Pancreas (tissue), 10 donors: ENCODE measurements at regions not wholly inside any gene's neighbourhood (a gene's known extent, or its start where the extent isn't known, plus 50 kb on each side); places are given as distances from the start of the nearest gene placed in this dataset.

Experiments
- ATAC-seq, 4 donors: fragments of 200-7000 bp; cut with Tn5 transposase; one replicate each; pipeline versions ENCODE4 v1.8.0 to v1.9.1; 2020; ENCODE audit warnings: mild to moderate bottlenecking in 4 of 4, moderate library complexity in 4 of 4
- DNase-seq, 6 donors: peaks; one replicate each; pipeline ENCODE4 v3.0.0-alpha.2; 2020
- FAIRE-seq: peaks from 2 replicates; lab custom pipeline; 2012; peaks lifted over from hg19 to GRCh38; lab: Jason Lieb, UNC
- H3K27ac ChIP-seq, 4 donors: fragments of 200-600 bp; sonication (generic); 1 replicate in 3 of 4; 2 replicates in 1 of 4; pipeline versions ENCODE4 v1.5.0 to v1.8.0; 2020
- H3K27me3 ChIP-seq, 4 donors: fragments of 200-600 bp; one replicate each; pipeline ENCODE4 v1.8.0; 2021
- H3K36me3 ChIP-seq, 3 donors: fragments of 200-600 bp; sonication (generic) in 1 of 3; one replicate each; pipeline versions ENCODE4 v1.5.0 to v1.8.0; 2020 to 2021
- H3K4me1 ChIP-seq, 3 donors: fragments of 200-600 bp; one replicate each; pipeline ENCODE4 v1.8.0; 2021
- H3K4me3 ChIP-seq, 4 donors: fragments of 200-600 bp; sonication (generic) in 2 of 4; one replicate each; pipeline versions ENCODE4 v1.5.0 to v1.8.0; 2020 to 2021
- H3K9me3 ChIP-seq, 4 donors: fragments of 200-600 bp; one replicate each; pipeline ENCODE4 v1.8.0; 2021
- CTCF ChIP-seq, 4 donors: fragments of 200-600 bp; sonication (generic) in 3 of 4; IDR thresholded peaks; one replicate each; pipeline versions ENCODE4 v1.5.0 to v1.8.0; 2021; ENCODE audit warnings: antibody characterized with exemption in 4 of 4
- WGBS, 2 donors: extraction: QIAGEN DNeasy Blood & Tissue Kit; methylation state at CpG; one replicate each; pipeline ENCODE4 v1.1.7; 2013; 5-methylcytosine and 5-hydroxymethylcytosine counted together
- intact Hi-C, 3 donors: fragments of 100-400 bp; cut with DNase I; formaldehyde crosslinking; loops; one replicate each; pipeline versions ENCODE4 v1.11.1 to v1.14.2; 2022
- donor health status: healthy with polysubstance abuse.
- donor health status: DM: no; HTN: no; CAD: no; lungs with moderate emphysema.
- donor health status: DM: no; HTN: no; CAD: no.
- donor health status: control.
- donor health status: control.
- donor health status: Bipolar disorder and iron deficiency.
- donor health status: DM: yes; HTN: yes; CAD: no.
- donor health status: DM: no; HTN: no; CAD: no.
- donor health status: DM: no; HTN: no; CAD: no.
- donor health status: DM: yes; HTN: yes; CAD: no.

- H3K36me3 ChIP-seq: no peaks in the 10 kb centered on the region
- H3K27ac ChIP-seq: no peak overlapping the region
- H3K4me3 ChIP-seq: no peak overlapping the region
- H3K9me3 ChIP-seq: peaks cover 0 to 4% (median 0%) of the 10 kb centered on the region in 4 donors
- no peak for ATAC-seq
- no peak for TF ChIP-seq CTCF (IDR thresholded peaks at IDR 0.05)
- no peak for DNase-seq
- 70 to 72% methylated on average over 4 of the region's 4 CpGs for WGBS, 2 donors
- FAIRE-seq: no peak
- H3K27me3 ChIP-seq: no peaks in the 10 kb centered on the region
- H3K4me1 ChIP-seq: peaks cover 0 to 3% (median 0%) of the 10 kb centered on the region in 3 donors
- intact Hi-C loops: no loop called here
Observed at GRCh38 chr12:126768517-126768916, 1498.5 kb upstream of the TMEM132C start.

- DNase-seq: no peak
Observed at GRCh38 chr12:126770188-126770587, 1496.8 kb upstream of the TMEM132C start.

GRCh38 chr12:126772171-126772864 is 1494.7 kb upstream of the TMEM132C start:
- peaks cover 0 to 3% (median 0%) of the 10 kb centered on the region in 3 donors for H3K4me1 ChIP-seq
- no peak overlapping the region for H3K4me3 ChIP-seq
- H3K27ac ChIP-seq: peak overlapping the region in 2 of 4 donors; percentile 8 to 41
- WGBS, 2 donors: 64 to 70% methylated on average over 18 of the region's 18 CpGs
- no peaks in the 10 kb centered on the region for H3K27me3 ChIP-seq
- peak in 2 of 6 donors; percentile 10 to 22 for DNase-seq
- no peaks in the 10 kb centered on the region for H3K9me3 ChIP-seq
- intact Hi-C loops: no loop called here
- no peak for TF ChIP-seq CTCF (IDR thresholded peaks at IDR 0.05)
- no peak for FAIRE-seq
- H3K36me3 ChIP-seq: no peaks in the 10 kb centered on the region
- peak in 3 of 4 donors; percentile 15 to 83 (median 77) for ATAC-seq

More at GRCh38 chr12:126770188-126770587, 1496.8 kb upstream of the TMEM132C start:
- 34 to 49% methylated on average over 3 of the region's 3 CpGs for WGBS, 2 donors
- no peak overlapping the region for H3K27ac ChIP-seq
- H3K4me3 ChIP-seq: no peak overlapping the region
- intact Hi-C loops: no loop called here
- H3K36me3 ChIP-seq: no peaks in the 10 kb centered on the region
- no peaks in the 10 kb centered on the region for H3K27me3 ChIP-seq
- H3K4me1 ChIP-seq: peaks cover 0 to 3% (median 0%) of the 10 kb centered on the region in 3 donors
- TF ChIP-seq CTCF (IDR thresholded peaks at IDR 0.05): no peak
- no peak for FAIRE-seq
- H3K9me3 ChIP-seq: no peaks in the 10 kb centered on the region
- ATAC-seq: no peak

GRCh38 chr12:126773012-126773411 is 1494.0 kb upstream of the TMEM132C start:
- H3K36me3 ChIP-seq: no peaks in the 10 kb centered on the region
- H3K9me3 ChIP-seq: no peaks in the 10 kb centered on the region
- FAIRE-seq: no peak
- TF ChIP-seq CTCF (IDR thresholded peaks at IDR 0.05): no peak
- peaks cover 0 to 3% (median 0%) of the 10 kb centered on the region in 3 donors for H3K4me1 ChIP-seq
- intact Hi-C loops: no loop called here
- no peak overlapping the region for H3K4me3 ChIP-seq
- DNase-seq: no peak
- ATAC-seq: peak in 3 of 4 donors; percentile 24 to 75 (median 67)
- H3K27me3 ChIP-seq: no peaks in the 10 kb centered on the region
- 42 to 54% methylated on average over 5 of the region's 5 CpGs for WGBS, 2 donors
- peak overlapping the region in 2 of 4 donors; percentile 8 to 41 for H3K27ac ChIP-seq

- Histone ChIP-seq H3K9me3 (no peaks in the 10 kb centered on the region), H3K36me3 (no peaks in the 10 kb centered on the region), H3K4me3 (no peak overlapping the region), H3K27me3 (no peaks in the 10 kb centered on the region), H3K4me1 (peaks cover 0 to 3% (median 0%) of the 10 kb centered on the region in 3 donors), H3K27ac (peak overlapping the region in 2 of 4 donors; percentile 8 to 41)
- no peak for FAIRE-seq
- WGBS, 2 donors: 52 to 56% methylated on average over 1 of the region's 1 CpG
- no peak for DNase-seq
- no peak for ATAC-seq
- TF ChIP-seq CTCF (IDR thresholded peaks at IDR 0.05): no peak
- intact Hi-C loops: no loop called here
Observed at GRCh38 chr12:126773491-126773890, 1493.5 kb upstream of the TMEM132C start.
